Neural cell (in vitro differentiated cells): ENCODE measurements at regions not wholly inside any gene's neighbourhood (a gene's known extent, or its start where the extent isn't known, plus 50 kb on each side); places are given as distances from the start of the nearest gene placed in this dataset.

Source experiments
- H2AFZ ChIP-seq: fragments of 200-600, 300-800 bp; sonication (generic), shearing (Covaris generic); 2 replicates; pipeline ENCODE4 v1.6.0; 2014; ENCODE audit warnings: low read depth, mild to moderate bottlenecking, antibody characterized with exemption, low read length, moderate library complexity
- H3F3A ChIP-seq: fragments of 200-600 bp; shearing (Covaris generic); 2 replicates; pipeline ENCODE4 v1.6.1; 2016; ENCODE audit warnings: mild to moderate bottlenecking, moderate library complexity, mixed read lengths, antibody characterized with exemption, low read length; ENCODE audit not compliant: insufficient read depth, poor library complexity, severe bottlenecking
- H3K27ac ChIP-seq: fragments of 200-600, 300-800 bp; sonication (generic), shearing (Covaris generic); 2 replicates; pipeline ENCODE4 v1.5.1; 2014; ENCODE audit warnings: mild to moderate bottlenecking, low read length, moderate library complexity
- H3K27me3 ChIP-seq: fragments of 300-800, 200-600 bp; sonication (generic), shearing (Covaris generic); 2 replicates; pipeline ENCODE4 v1.6.0; 2014; ENCODE audit warnings: mild to moderate bottlenecking, low read depth, low read length, moderate library complexity; ENCODE audit not compliant: insufficient read depth
- H3K36me3 ChIP-seq: fragments of 300-800, 200-600 bp; sonication (generic), shearing (Covaris generic); 2 replicates; pipeline ENCODE4 v1.5.1; 2014; ENCODE audit warnings: mild to moderate bottlenecking, antibody characterized with exemption, low read length, moderate library complexity; ENCODE audit not compliant: insufficient read depth
- H3K4me2 ChIP-seq: fragments of 300-800, 200-600 bp; sonication (generic), shearing (Covaris generic); 2 replicates; pipeline ENCODE4 v1.6.0; 2014; ENCODE audit warnings: mild to moderate bottlenecking, low read length
- H3K4me3 ChIP-seq: fragments of 300-800, 200-600 bp; sonication (generic), shearing (Covaris generic); 2 replicates; pipeline ENCODE4 v1.5.1; 2014; ENCODE audit warnings: mild to moderate bottlenecking, low read length, moderate library complexity
- H3K79me2 ChIP-seq: fragments of 200-600 bp; shearing (Covaris generic); replicated peaks from 2 replicates; pipeline ENCODE4 v1.6.0; 2014; ENCODE audit warnings: mild to moderate bottlenecking, low read length, moderate library complexity; ENCODE audit not compliant: insufficient read depth
- H3K9ac ChIP-seq: fragments of 300-800, 200-600 bp; sonication (generic), shearing (Covaris generic); 2 replicates; pipeline ENCODE4 v1.6.1; 2016; ENCODE audit warnings: mild to moderate bottlenecking, low read length, mixed read lengths
- H3K9me2 ChIP-seq: fragments of 200-600 bp; shearing (Covaris generic); 2 replicates; pipeline ENCODE4 v1.6.1; 2016; ENCODE audit warnings: mild to moderate bottlenecking, low read length, mixed read lengths; ENCODE audit not compliant: insufficient read depth
- H3K9me3 ChIP-seq: fragments of 200-600, 300-800 bp; sonication (generic), shearing (Covaris generic); 2 replicates; pipeline ENCODE4 v1.6.1; 2016; ENCODE audit warnings: mild to moderate bottlenecking, mixed run types, low read length, moderate library complexity, mixed read lengths
- H4K20me1 ChIP-seq: fragments of 200-600 bp; shearing (Covaris generic); 2 replicates; pipeline ENCODE4 v1.6.1; 2016; ENCODE audit warnings: mild to moderate bottlenecking, mixed run types; ENCODE audit not compliant: insufficient read depth
- EP300 ChIP-seq: fragments of 450-650 bp; conservative IDR thresholded peaks from 2 replicates; pipeline ENCODE4 v1.6.1; 2014; ENCODE audit warnings: antibody characterized with exemption, mild to moderate bottlenecking, moderate library complexity; ENCODE audit not compliant: poor library complexity, severe bottlenecking
- EZH2 ChIP-seq: fragments of 200-600, 300-800 bp; shearing (Covaris generic), sonication (generic); IDR thresholded peaks from 2 replicates; pipeline ENCODE4 v1.6.1; 2014; ENCODE audit warnings: antibody characterized with exemption, low read length, borderline replicate concordance, mild to moderate bottlenecking; ENCODE audit not compliant: insufficient read depth, poor library complexity, severe bottlenecking
- MXI1 ChIP-seq: fragments of 450-650 bp; conservative IDR thresholded peaks from 2 replicates; pipeline ENCODE4 v1.6.1; 2014; ENCODE audit warnings: antibody characterized with exemption, mild to moderate bottlenecking; ENCODE audit not compliant: poor library complexity, severe bottlenecking
- POLR2AphosphoS5 ChIP-seq: IDR thresholded peaks from 2 replicates; pipeline ENCODE4 v1.6.1; 2012
- RAD21 ChIP-seq: fragments of 450-650 bp; conservative IDR thresholded peaks from 2 replicates; pipeline ENCODE4 v1.6.1; 2014; ENCODE audit warnings: antibody characterized with exemption, mild to moderate bottlenecking, moderate library complexity
- SMC3 ChIP-seq: fragments of 450-650 bp; conservative IDR thresholded peaks from 2 replicates; pipeline ENCODE4 v1.6.1; 2014; ENCODE audit warnings: antibody characterized with exemption, mild to moderate bottlenecking, moderate library complexity; ENCODE audit not compliant: poor library complexity
- TAF1 ChIP-seq: IDR thresholded peaks from 2 replicates; pipeline ENCODE4 v1.6.1; 2012; ENCODE audit warnings: low read depth
- TF ChIP-seq, protein P1 (sequence below): IDR thresholded peaks from 2 replicates; pipeline ENCODE4 v1.6.1; 2012; ENCODE audit warnings: borderline replicate concordance
- TF ChIP-seq, protein P2 (sequence below): fragments of 450-650 bp; IDR thresholded peaks from 2 replicates; pipeline ENCODE4 v1.5.1; 2014; ENCODE audit warnings: antibody characterized with exemption, mild to moderate bottlenecking, moderate library complexity; ENCODE audit not compliant: poor library complexity, severe bottlenecking

DNA sequence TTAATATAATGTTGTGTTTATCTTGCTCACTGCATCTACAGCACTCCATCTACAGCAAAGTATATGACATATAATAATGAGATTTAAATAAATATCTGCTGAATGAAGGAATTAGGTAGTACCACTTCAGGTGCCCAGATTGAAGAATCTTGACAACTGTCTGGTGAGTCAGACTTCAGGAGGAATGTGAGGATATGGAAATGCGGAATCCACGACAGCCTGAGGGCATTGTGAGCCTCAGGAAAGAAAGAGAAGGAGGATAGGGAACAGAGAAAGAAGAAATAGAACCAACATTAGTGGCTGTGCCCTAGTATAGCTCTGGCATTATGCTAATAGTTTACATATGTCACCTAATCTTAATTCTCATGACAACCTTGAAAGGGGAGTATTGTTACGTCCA, 304.4 kb downstream of the AASDHPPT start:
- Histone ChIP-seq H3F3A (no peaks in the 10 kb centered on the region), H3K4me2 (no peak overlapping the region), H3K9ac (no peak overlapping the region), H3K36me3 (no peaks in the 10 kb centered on the region), H3K4me3 (no peak overlapping the region), H2AFZ (no peak overlapping the region), H3K9me2 (no peaks in the 10 kb centered on the region), H3K9me3 (no peaks in the 10 kb centered on the region), H3K79me2 (no peaks in the 10 kb centered on the region), H3K27me3 (no peaks in the 10 kb centered on the region), H4K20me1 (no peaks in the 10 kb centered on the region), H3K27ac (no peak overlapping the region)
- TF ChIP-seq TAF1 = no peak
- no peak for TF ChIP-seq MXI1
- TF ChIP-seq, protein P1, sequence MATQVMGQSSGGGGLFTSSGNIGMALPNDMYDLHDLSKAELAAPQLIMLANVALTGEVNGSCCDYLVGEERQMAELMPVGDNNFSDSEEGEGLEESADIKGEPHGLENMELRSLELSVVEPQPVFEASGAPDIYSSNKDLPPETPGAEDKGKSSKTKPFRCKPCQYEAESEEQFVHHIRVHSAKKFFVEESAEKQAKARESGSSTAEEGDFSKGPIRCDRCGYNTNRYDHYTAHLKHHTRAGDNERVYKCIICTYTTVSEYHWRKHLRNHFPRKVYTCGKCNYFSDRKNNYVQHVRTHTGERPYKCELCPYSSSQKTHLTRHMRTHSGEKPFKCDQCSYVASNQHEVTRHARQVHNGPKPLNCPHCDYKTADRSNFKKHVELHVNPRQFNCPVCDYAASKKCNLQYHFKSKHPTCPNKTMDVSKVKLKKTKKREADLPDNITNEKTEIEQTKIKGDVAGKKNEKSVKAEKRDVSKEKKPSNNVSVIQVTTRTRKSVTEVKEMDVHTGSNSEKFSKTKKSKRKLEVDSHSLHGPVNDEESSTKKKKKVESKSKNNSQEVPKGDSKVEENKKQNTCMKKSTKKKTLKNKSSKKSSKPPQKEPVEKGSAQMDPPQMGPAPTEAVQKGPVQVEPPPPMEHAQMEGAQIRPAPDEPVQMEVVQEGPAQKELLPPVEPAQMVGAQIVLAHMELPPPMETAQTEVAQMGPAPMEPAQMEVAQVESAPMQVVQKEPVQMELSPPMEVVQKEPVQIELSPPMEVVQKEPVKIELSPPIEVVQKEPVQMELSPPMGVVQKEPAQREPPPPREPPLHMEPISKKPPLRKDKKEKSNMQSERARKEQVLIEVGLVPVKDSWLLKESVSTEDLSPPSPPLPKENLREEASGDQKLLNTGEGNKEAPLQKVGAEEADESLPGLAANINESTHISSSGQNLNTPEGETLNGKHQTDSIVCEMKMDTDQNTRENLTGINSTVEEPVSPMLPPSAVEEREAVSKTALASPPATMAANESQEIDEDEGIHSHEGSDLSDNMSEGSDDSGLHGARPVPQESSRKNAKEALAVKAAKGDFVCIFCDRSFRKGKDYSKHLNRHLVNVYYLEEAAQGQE = no peak
- TF ChIP-seq, protein P2, sequence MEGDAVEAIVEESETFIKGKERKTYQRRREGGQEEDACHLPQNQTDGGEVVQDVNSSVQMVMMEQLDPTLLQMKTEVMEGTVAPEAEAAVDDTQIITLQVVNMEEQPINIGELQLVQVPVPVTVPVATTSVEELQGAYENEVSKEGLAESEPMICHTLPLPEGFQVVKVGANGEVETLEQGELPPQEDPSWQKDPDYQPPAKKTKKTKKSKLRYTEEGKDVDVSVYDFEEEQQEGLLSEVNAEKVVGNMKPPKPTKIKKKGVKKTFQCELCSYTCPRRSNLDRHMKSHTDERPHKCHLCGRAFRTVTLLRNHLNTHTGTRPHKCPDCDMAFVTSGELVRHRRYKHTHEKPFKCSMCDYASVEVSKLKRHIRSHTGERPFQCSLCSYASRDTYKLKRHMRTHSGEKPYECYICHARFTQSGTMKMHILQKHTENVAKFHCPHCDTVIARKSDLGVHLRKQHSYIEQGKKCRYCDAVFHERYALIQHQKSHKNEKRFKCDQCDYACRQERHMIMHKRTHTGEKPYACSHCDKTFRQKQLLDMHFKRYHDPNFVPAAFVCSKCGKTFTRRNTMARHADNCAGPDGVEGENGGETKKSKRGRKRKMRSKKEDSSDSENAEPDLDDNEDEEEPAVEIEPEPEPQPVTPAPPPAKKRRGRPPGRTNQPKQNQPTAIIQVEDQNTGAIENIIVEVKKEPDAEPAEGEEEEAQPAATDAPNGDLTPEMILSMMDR = no peak
- no peak for TF ChIP-seq POLR2AphosphoS5
- TF ChIP-seq SMC3 = no peak
- no peak for TF ChIP-seq EZH2
- TF ChIP-seq RAD21 = no peak
- TF ChIP-seq EP300 = no peak

DNA sequence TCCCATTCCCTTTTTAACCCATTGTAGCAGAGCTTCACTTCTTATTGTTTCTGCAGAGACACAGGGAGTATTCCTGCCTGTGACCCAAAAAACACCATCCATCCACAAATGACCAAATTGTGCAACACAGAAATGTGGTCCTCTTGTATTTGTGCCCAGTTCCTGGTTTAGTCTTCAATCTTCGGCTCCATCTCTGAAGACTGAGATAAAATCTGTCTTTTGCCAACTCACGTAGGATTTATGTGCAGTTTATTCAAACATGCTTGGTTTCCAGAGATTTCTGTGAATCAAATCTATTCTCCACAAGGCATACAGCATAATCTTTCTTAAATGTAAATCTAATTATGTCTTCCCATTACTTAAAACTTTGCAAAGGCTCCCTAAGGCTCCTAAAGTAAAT, 307.0 kb downstream of the AASDHPPT start:
- no peaks in the 10 kb centered on the region for H3K36me3 ChIP-seq
- TF ChIP-seq MXI1 (no peak), EZH2 (no peak), RAD21 (no peak), SMC3 (no peak), TAF1 (no peak), EP300 (no peak), POLR2AphosphoS5 (no peak)
- TF ChIP-seq, protein P2 = no peak
- TF ChIP-seq, protein P1 = no peak
- H2AFZ ChIP-seq = no peak overlapping the region
- H3F3A ChIP-seq = no peaks in the 10 kb centered on the region
- no peak overlapping the region for H3K4me2 ChIP-seq
- no peaks in the 10 kb centered on the region for H4K20me1 ChIP-seq
- no peaks in the 10 kb centered on the region for H3K9me3 ChIP-seq
- H3K9me2 ChIP-seq = no peaks in the 10 kb centered on the region
- no peak overlapping the region for H3K4me3 ChIP-seq
- H3K9ac ChIP-seq = no peak overlapping the region
- no peaks in the 10 kb centered on the region for H3K79me2 ChIP-seq
- H3K27me3 ChIP-seq = no peaks in the 10 kb centered on the region
- H3K27ac ChIP-seq = no peak overlapping the region
